Neural cell (in vitro differentiated cells): ENCODE measurements at regions not wholly inside any gene's neighbourhood (a gene's known extent, or its start where the extent isn't known, plus 50 kb on each side); places are given as distances from the start of the nearest gene placed in this dataset.

ENCODE experiments used
- CTCF ChIP-seq: fragments of 450-650 bp; IDR thresholded peaks from 2 replicates; pipeline ENCODE4 v1.5.1; 2014; ENCODE audit warnings: antibody characterized with exemption, mild to moderate bottlenecking, moderate library complexity; ENCODE audit not compliant: poor library complexity, severe bottlenecking
- EP300 ChIP-seq: fragments of 450-650 bp; conservative IDR thresholded peaks from 2 replicates; pipeline ENCODE4 v1.6.1; 2014; ENCODE audit warnings: antibody characterized with exemption, mild to moderate bottlenecking, moderate library complexity; ENCODE audit not compliant: poor library complexity, severe bottlenecking
- EZH2 ChIP-seq: fragments of 200-600, 300-800 bp; shearing (Covaris generic), sonication (generic); IDR thresholded peaks from 2 replicates; pipeline ENCODE4 v1.6.1; 2014; ENCODE audit warnings: antibody characterized with exemption, low read length, borderline replicate concordance, mild to moderate bottlenecking; ENCODE audit not compliant: insufficient read depth, poor library complexity, severe bottlenecking
- MXI1 ChIP-seq: fragments of 450-650 bp; conservative IDR thresholded peaks from 2 replicates; pipeline ENCODE4 v1.6.1; 2014; ENCODE audit warnings: antibody characterized with exemption, mild to moderate bottlenecking; ENCODE audit not compliant: poor library complexity, severe bottlenecking
- POLR2AphosphoS5 ChIP-seq: IDR thresholded peaks from 2 replicates; pipeline ENCODE4 v1.6.1; 2012
- RAD21 ChIP-seq: fragments of 450-650 bp; conservative IDR thresholded peaks from 2 replicates; pipeline ENCODE4 v1.6.1; 2014; ENCODE audit warnings: antibody characterized with exemption, mild to moderate bottlenecking, moderate library complexity
- REST ChIP-seq: IDR thresholded peaks from 2 replicates; pipeline ENCODE4 v1.6.1; 2012; ENCODE audit warnings: borderline replicate concordance
- SMC3 ChIP-seq: fragments of 450-650 bp; conservative IDR thresholded peaks from 2 replicates; pipeline ENCODE4 v1.6.1; 2014; ENCODE audit warnings: antibody characterized with exemption, mild to moderate bottlenecking, moderate library complexity; ENCODE audit not compliant: poor library complexity
- TAF1 ChIP-seq: IDR thresholded peaks from 2 replicates; pipeline ENCODE4 v1.6.1; 2012; ENCODE audit warnings: low read depth

GRCh38 chr15:69755551-69756310 is 303.1 kb downstream of the RPLP1 start:
- TF ChIP-seq EP300 = no peak
- TF ChIP-seq CTCF = no peak
- TF ChIP-seq TAF1 = no peak
- TF ChIP-seq EZH2 = no peak
- no peak for TF ChIP-seq POLR2AphosphoS5
- TF ChIP-seq RAD21 = no peak
- no peak for TF ChIP-seq REST
- no peak for TF ChIP-seq MXI1
- no peak for TF ChIP-seq SMC3
